ENCODE measurements at regions not wholly inside any gene's neighbourhood (a gene's known extent, or its start where the extent isn't known, plus 50 kb on each side); places are given as distances from the start of the nearest gene placed in this dataset.
A peak's percentile ranks its signal among the peaks of the same experiment; 100 is the strongest.

- CTCF ChIA-PET, result no interaction called here
- TF ChIP-seq CTCF (IDR thresholded peaks at IDR 0.05; ENCODE audit: insufficient read depth, low read depth, low read length), result no peak
- no peak for DNase-seq (ENCODE audit: low read depth)
- no peaks in the 10 kb centered on the region for H3K27me3 ChIP-seq (ENCODE audit: control insufficient read depth, insufficient read depth, low read length)
- no peaks in the 10 kb centered on the region for H3K36me3 ChIP-seq (ENCODE audit: control insufficient read depth, insufficient read depth, low read length)
- H3K4me3 ChIP-seq (ENCODE audit: low read depth, low read length), result no peak overlapping the region
- POLR2A ChIA-PET, result no interaction called here
These were observed 1535.3 kb upstream of the PCDH10 start for GRCh38 chr4:131613824-131614216.

GRCh38 chr4:131632877-131633276 lies 1516.2 kb upstream of the PCDH10 start:
- TF ChIP-seq CTCF (IDR thresholded peaks at IDR 0.05; ENCODE audit: insufficient read depth, low read depth, low read length), result no peak
- POLR2A ChIA-PET, result no interaction called here
- no peaks in the 10 kb centered on the region for H3K36me3 ChIP-seq (ENCODE audit: control insufficient read depth, insufficient read depth, low read length)
- CTCF ChIA-PET, result no interaction called here
- no peaks in the 10 kb centered on the region for H3K27me3 ChIP-seq (ENCODE audit: control insufficient read depth, insufficient read depth, low read length)
- no peak for DNase-seq (ENCODE audit: low read depth)
- H3K4me3 ChIP-seq (ENCODE audit: low read depth, low read length), result no peak overlapping the region

GRCh38 chr4:131635191-131635590 lies 1513.9 kb upstream of the PCDH10 start:
- ChIA-PET CTCF (no interaction called here), POLR2A (no interaction called here)
- Histone ChIP-seq H3K4me3 (ENCODE audit: low read depth, low read length) (no peak overlapping the region), H3K27me3 (ENCODE audit: control insufficient read depth, insufficient read depth, low read length) (no peaks in the 10 kb centered on the region), H3K36me3 (ENCODE audit: control insufficient read depth, insufficient read depth, low read length) (no peaks in the 10 kb centered on the region)
- DNase-seq (ENCODE audit: low read depth), result no peak
- no peak for TF ChIP-seq CTCF (IDR thresholded peaks at IDR 0.05; ENCODE audit: insufficient read depth, low read depth, low read length)

- no peak for TF ChIP-seq CTCF (IDR thresholded peaks at IDR 0.05; ENCODE audit: insufficient read depth, low read depth, low read length)
- ChIA-PET POLR2A (no interaction called here), CTCF (no interaction called here)
- no peaks in the 10 kb centered on the region for H3K27me3 ChIP-seq (ENCODE audit: control insufficient read depth, insufficient read depth, low read length)
- H3K36me3 ChIP-seq (ENCODE audit: control insufficient read depth, insufficient read depth, low read length), result no peaks in the 10 kb centered on the region
- DNase-seq (ENCODE audit: low read depth), result no peak
- no peak overlapping the region for H3K4me3 ChIP-seq (ENCODE audit: low read depth, low read length)
These were observed 1510.3 kb upstream of the PCDH10 start for GRCh38 chr4:131638781-131639180.

- H3K36me3 ChIP-seq (ENCODE audit: control insufficient read depth, insufficient read depth, low read length), result no peaks in the 10 kb centered on the region
- TF ChIP-seq CTCF (IDR thresholded peaks at IDR 0.05; ENCODE audit: insufficient read depth, low read depth, low read length), result peak; percentile 29; the same call in 1 of the 2 replicates
- ChIA-PET POLR2A (no interaction called here), CTCF (interaction anchor here (0.7 kb wide), 1 partner anchor 61 kb away, joined by 4 read pairs; no protein-coding TSS in a partner anchor)
- H3K4me3 ChIP-seq (ENCODE audit: low read depth, low read length), result no peak overlapping the region
- no peaks in the 10 kb centered on the region for H3K27me3 ChIP-seq (ENCODE audit: control insufficient read depth, insufficient read depth, low read length)
- no peak for DNase-seq (ENCODE audit: low read depth)
These were observed 1504.5 kb upstream of the PCDH10 start for GRCh38 chr4:131644619-131645018.
